Pons (tissue), 1 donor: ENCODE measurements at regions not wholly inside any gene's neighbourhood (a gene's known extent, or its start where the extent isn't known, plus 50 kb on each side); places are given as distances from the start of the nearest gene placed in this dataset.
"Not testable (repeated sequence)": the region's sequence is repeated elsewhere in the genome, so short reads cannot be mapped to it uniquely, and the experiment has no call there.

Experiments used
- DNase-seq: peaks from one replicate; pipeline ENCODE4 v3.0.0-alpha.2; 2016; ENCODE audit warnings: low spot score

DNA sequence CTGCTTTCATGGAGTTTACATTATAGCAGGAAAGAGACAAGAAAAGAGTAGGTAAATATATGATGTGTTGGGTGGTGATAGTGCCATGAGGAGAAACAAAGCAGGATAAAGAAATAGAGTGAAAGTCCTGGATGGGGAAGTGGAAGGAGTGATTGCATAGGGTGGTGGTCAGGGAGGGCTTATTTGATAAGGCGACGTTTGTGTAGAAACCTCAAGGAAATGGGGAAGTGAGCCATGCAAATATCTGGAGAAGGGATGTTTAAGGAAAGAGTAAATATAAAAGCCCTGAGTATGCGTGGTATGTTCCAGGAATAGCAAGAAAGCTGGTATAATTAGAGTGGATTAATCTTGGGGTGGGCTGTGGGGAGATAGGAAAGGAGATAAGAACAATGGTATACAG, 134.7 kb upstream of the SV2C start:
- no peak for DNase-seq

DNA sequence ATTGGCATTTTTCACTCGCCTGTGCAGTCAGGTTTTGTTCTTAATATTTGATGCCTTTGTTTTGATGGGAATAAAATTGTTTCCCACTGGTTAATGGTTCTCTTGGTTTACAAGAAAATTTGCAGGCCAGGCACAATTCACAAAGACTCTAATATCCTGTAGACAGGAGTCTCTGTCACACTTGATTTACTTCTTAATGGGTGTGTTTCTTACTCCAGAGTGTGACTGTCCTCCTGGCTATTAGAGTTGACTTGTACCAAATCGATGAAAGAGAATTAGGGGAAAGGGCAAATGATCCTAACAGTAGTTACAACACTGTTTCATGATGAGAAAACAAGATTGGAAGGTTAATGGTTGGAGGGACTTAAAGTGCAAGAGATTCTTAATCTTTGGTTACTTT, 142.8 kb upstream of the SV2C start:
- no peak for DNase-seq

DNA sequence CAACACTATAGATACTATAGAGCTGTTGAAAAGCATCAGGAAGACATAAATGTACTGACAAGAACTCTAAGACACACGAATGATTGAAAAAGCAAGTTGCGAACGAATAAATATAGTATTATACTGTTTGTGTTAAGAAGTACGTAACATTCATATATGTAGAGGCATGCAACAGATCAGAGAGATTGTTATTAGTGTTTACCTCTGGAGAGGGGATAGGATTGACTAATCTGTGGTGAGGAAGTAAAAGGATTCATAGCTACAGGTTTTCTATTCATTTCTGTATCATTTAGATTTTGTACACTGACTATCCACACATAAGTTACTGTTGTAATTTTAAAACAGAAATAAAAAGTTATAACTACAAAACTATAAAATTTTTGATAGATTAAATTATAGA, 147.6 kb upstream of the SV2C start:
- no peak for DNase-seq

DNA sequence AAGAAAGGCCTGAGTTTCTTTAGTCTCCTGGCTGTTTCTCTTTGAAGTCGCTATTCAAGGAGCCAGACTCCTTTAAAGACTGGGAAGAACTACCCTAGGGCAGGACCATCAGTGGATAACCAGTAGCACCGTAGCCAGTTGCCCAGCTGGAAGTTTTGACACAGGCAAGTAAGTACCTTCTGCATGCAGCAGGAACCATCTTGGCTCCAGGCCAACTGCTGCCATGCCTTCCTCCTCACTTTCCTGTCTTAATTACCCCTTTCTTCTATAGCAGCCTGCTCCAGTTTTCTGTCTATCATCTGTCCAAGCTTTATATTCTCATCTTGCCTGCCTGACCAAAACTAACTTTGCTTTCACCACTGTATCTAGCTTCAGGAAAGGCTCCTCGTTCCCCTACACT, 149.7 kb upstream of the SV2C start:
- no peak for DNase-seq

DNA sequence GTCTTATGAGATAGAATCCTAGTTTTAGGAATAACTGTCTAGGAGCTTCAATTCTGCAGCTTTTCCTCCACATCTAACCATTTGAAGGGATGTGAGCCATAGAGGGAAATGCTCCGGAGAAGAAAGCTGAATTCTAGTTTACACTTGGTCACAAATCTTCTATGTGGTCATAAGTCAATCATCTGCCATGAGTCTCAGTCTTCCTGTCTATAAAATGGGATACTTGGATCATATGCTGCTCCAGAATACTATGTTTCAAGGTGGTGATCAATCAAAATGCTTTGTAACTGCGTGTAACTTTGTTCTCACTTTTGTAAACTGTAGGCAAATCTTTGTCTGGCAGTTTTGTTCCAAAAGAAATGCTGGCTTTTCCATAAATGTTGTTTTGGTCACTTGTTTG, 152.0 kb upstream of the SV2C start:
- DNase-seq, result no peak

DNA sequence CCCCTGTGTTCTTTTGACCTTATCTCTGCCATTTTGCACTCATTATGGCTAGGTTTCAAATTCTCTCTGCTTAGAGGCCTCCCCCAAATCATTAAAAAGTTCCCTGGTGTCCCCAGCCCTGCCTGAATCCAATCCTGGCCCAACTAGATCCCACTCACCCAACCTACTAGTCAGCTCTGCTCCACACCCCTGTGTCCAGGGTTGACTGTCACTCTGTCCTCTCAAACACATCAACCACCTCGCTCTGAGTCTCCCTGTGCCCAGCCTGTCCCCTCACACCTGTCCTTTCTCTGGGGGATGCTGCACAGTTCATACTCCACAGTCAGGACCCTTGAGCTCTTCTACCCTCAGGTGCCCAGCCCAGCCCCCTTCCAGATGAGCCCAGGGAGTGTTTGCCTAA, 154.2 kb upstream of the SV2C start:
- DNase-seq, result no peak

DNA sequence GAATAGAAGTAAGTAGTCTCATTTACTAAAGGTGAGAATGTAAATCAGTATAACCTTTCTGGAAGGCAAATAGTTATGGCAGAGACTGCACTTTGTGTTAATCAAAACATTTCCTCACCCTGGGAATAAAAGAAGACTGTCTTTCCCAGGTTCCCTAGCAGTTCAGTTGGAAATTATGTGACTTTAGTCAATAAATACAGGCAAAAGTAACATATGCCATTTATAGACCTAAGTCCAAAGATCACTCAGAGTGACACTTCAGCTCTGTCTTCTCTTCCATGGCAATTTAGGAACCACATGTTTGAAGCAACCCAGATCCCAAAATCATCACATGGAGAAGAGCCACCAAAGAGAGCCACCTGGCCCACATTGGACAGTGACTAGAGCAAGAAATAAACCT, 160.7 kb upstream of the SV2C start:
- DNase-seq, result no peak

DNA sequence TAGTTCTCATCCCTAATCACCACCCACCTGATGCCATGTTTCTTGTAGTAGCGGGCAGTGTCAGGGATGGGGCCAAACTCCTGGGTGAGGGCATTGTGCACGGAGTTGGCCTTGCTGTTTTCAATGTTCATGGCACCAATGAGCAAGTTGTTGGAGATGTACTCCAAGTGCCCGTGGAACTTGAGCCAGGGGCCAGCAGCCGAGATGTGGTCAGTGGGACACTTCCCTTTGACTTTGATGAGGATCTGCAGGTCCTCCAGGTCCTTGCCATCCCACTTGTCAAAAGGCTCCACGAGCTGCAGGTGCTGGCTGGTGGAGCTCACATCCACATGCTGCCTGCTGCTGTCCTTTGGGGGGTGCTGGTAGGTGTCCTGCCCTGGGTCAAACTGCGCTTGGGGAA, 162.2 kb upstream of the SV2C start:
- DNase-seq, result no peak

DNA sequence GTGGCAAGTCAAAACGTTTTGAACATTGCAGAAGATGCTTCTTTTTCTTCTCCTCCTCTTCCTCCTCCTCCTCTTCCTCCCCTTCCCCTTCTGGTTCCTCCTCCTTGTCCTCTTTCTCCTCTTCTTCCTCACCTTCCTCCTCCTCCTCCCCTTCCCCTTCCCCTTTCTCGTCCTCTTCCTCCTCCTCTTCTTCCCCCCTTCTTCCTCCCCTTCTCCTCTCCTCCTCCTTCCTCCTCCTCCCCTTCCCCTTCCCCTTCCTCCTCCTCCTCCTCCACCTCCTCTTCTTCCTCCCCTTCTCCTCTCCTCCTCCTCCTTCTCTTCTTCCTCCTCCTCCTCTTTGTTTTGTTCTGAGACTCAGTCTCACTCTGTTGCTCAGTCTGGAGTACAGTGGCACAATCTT, 167.0 kb upstream of the SV2C start:
- no peak for DNase-seq

DNA sequence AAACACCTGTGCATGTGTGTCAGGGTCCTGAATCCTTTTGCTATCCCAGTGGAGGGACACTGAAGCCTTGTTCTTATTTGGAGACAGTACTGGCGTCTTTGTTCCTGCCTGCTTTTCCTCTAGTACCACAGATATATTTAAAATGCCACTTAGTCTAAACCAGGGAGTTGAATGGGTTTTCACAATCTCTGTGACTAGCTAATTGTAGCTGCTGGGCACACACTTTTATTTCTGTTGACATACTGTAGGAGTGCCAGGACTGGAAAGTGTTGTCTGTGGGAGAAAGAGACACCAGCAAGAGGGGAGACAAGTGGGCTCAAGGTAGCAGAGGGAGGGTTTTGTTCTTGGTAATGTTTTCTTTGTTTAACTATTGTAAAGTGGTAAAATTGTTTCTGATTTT, 174.0 kb upstream of the SV2C start:
- DNase-seq, result no peak

DNA sequence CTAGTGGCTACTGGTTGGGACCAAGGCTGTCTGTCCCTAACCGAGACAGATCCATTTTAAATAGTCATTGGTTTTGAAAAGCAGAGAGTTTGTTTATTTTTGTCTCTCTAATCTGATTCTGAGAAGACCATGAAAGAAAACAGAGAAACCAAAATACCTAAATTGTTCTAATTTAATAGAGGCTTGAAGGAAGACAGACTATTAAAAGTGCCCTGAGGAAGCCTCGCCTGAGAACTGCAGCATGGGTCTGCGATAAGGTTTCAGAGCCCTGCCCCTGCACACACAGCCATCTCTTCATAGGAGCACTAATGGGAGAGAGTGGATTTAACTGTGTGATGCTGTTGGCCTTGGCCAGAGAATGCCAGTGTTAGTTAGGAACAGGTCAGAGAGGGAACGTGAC, 175.5 kb upstream of the SV2C start:
- no peak for DNase-seq

DNA sequence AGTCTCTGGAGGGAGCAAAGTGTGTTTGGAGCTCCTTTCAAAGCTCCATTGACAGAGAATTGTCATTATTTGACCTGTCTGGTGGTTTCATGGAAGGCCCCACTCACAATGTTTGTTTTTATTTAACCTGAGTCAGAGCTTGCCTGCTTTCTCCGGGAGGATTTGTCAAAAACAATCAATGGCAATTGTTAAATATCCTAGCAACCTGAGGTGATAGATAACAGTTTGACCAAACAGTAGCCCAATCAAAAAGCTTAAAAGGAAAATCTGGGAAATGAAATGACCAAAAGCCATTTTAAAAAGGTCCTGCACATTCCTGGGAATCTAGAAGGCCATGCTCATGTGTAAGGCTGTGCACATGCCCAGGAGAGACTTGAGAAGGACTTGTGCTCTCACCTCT, 177.2 kb upstream of the POC5 start:
- DNase-seq, result no peak

DNA sequence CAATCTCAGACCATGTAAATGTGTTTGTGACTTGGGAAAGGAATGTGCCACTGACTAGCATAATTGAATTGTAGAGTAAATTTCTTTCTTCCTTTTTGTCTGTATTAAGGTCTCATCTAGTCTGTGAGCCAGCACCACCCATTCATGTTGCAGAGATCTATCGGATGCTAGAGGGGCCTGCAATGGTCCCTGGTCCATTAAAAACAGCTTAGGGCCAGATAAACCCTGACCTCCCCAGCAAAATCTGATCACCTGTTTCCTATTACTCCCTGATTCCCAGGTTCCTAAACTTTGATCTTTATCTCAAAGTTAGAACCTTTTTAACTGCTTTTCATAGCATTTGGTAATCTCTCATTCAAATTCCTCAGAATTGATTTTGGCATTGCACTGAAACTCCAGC, 174.5 kb upstream of the POC5 start:
- DNase-seq, result no peak

DNA sequence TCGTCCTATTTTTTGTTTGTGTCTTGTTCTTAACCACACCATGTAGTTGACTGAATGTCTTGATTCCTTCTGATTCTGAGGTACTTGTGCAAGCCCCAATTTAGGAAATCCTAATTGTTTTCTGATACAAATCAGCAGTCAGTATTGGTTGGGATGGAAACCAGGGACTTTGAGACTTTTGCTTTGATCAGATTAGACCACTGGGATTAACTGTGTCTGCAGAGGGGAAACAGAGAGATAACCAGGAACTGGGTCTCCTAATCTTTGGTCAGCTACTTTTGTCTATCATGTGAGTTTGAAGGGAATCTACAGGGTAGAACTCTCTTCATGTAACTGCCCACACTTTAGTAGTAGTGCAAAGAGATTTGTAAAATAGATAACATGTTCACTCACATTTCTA, 173.8 kb upstream of the POC5 start:
- DNase-seq, result no peak

DNA sequence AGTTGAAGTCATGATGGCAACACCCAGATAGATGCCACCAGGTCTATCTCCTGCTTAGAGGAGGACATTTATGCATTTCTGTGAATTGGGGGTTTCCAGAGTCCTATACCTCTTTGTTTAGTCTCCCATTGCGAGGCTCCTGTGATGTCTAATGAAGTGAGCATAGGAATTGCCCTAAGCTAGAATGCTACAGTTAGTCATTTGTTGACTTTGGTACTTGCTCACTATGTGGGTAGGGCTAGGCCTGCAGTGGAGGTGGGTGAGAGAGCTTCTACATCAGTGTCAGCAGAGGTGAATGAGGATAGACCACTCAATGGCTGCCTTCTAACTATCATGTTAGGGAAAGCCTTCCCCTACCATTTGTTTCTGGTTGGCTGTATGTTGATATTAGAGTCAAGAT, 173.3 kb upstream of the POC5 start:
- no peak for DNase-seq

DNA sequence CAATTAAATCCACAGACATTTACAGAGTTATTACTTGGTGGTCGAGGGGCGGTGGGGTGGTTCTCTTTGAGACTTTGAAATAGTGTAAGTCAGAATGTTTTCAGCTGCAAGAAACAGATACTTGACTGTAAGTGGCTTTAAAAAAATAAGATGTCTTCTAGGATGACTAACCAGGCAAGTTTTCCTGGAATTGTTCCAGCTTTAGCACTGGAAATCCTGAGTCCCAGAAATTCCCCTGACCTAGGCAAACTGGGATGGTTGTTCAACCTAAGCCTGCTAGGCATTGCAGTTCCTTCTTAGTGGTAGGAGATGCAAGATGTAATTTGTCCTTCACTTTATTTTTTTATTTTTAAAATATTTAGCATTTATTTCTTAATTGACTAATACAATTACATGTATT, 169.5 kb upstream of the POC5 start:
- DNase-seq, result no peak

DNA sequence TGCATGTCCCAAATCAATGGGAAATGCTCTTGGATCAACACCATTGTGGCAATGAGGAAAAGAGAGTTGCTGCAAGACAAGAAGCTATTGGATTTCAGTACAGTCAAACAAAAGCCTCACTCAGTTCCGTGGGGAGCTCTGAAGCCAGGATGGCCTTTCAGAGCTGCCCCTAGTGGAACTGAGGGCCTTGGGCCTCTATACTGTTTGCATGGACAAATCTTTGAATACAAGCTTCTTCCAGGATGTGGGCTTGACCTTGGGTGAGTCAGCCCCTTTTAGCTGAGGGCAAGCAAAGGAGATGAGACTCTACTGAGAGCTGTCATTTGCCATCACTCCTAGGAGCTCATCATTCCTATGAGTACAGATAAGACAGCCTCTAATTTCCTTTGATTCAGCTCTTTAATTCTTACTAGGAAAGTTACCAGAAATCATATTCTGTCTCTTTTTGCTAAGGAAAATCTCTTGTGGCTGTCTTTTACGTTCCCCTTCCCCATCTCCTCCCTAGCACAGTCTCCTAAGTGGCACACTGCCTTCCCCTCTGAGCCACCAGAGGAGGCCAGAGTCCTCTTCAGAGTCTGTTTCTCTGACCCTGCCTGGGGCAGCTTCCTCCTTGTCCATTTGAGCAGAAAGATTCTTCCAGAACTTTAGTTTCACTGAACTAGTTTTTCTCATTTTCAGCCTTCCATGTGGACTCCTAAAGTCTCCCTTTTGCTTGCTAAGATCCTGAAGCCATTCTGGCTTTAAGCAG, 168.8 kb upstream of the POC5 start:
- peak; percentile 32 for DNase-seq

DNA sequence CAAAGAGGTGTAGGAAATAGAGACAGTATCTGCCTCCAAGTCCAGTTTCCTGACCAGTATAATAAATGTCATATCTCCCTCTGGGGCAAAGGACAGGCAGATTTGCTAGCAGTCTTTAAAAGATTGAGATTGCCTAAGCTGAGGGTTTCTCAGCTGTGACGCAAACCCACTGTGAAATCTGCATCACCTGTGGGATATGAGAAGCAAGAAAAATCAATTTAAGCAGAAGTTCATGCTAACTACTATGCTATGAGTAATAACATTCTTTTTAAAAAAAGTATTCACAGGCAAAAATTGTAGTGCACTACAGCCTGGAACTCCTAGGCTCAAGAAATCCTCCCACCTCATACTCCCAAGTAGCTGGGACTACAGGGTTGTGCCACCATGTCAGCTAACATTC, 168.1 kb upstream of the POC5 start:
- no peak for DNase-seq

DNA sequence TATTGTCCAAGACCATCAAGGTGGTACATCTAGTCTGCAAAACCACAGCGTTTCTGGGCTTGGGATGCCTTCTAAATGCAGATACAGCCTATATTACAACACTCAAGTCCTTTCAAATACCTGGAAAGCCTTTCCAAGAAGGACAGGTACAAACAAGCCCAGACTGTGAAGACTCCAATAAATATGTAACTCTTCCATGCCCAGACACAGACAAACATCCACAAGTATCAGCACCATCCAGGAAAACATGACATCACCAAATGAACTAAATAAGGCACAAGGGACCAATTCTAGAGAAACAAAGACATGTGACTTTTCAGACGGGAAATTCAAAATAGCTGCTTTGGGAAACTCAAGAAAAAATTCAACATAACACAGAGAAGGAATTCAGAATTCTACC, 152.7 kb upstream of the POC5 start:
- DNase-seq, result no peak

DNA sequence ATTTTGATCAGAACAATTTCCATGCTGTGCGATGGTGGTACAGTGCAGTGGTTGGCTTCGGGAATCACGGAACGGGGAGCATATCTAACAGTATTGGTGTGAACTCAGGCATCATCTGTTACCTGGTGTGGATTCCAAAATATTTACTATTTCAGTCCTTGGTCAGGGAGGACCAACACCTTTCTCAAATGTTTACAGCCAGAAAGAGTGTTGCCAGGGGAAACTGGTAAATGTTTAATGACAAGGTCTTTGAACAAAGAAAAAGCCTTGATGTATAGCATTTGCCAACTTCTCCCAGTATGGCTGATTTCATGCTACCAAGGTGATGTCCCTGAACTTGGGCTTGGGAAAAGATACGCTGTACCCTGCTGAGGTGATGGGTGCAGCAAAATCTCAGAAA, 145.6 kb upstream of the POC5 start:
- no peak for DNase-seq

DNA sequence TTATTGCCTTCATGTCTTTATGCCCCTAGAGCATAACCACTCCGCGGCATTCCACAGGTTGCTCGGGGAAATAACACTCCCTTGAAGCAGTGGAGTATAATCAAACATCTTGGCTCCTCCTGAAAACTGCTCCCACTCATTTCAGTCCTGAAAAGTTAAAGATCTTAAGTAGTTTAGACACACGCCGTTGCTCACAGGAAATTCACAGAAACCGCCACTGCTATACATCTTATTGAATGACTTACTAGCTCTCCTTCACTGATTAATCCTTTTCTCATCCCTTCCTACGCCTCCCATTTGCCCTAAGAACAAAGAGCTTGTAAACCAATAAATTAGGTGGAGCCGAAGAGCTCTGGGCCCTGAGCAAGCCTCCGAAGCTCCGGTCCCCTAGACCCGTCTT, 142.4 kb upstream of the POC5 start:
- not testable (repeated sequence) for DNase-seq

DNA sequence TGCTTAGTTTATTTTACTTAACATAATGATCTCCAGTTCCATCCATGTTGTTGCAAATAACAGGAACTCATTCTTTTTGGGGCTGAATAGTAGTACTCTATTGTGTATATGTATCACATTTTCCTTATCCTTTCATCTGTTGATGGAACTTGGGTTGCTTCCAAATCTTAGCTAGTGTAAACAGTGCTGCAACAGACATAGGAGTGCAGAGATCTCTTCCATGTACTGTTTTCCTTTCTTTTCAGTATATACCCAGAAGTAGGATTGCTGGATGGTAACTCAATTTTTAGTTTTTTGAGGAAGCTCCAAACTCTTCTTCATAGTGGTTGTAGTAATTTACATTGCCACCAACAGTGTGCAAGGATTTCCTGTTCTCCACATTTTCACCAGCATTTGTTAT, 138.8 kb upstream of the POC5 start:
- no peak for DNase-seq

DNA sequence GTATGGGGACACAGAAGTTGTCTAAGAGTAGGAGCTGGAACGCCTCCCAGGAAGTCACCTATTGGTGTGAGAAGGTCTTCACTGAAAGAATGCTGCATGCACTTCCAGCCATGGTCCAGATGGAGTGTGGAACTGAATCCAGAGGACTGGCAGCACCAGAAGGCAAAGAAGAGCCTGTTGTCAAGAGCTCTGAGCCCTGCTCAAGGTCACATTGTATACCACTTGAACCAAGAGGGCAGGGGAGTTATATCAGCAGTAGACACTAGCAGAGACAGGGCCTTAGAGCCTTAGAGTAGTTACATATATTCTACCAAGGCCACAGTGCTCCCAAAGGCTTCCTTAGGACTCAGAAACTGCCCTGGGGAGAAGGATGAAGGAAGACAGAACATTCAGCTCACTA, 130.8 kb upstream of the POC5 start:
- DNase-seq, result no peak

DNA sequence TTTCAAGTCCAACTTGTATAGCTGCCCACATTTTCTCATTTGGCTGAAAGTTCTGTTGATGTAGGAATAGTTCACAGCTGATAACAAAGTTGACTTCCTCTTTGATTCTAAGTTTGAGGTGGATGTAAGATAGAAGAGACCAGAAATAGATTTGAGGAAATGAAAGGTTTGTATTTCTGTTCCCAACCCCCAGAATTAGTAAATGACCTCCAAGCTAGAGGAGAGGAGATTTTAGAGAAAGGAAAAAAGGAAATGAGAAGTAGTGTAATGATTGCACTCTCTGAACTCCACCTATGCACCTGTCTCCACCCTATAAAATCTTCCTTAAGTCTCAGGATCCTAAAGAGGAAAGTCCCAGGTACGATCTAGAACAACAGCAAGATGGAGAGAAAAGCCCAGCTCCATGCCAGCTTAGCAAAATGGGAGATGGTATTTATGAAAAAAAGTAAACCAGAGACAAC, 130.4 kb upstream of the POC5 start:
- peak; percentile 10 for DNase-seq

DNA sequence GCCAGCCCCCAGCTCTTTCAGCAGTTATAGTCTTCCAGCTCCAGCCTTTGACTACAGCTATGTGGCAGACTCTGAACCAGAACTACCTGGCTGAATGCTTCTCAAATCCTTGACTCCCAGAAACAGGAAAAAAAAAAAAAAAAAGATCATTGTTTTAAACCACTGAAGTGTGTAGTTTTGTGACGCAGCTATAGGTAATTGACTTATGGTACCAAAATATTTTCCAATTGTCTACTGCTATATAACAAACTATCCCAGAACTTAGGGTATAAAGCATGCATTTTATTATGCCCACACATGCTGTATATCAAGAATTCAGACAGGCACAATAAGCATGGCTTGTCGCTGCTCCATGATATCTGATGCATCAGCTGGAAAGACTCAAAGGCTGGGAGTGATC, 127.1 kb upstream of the POC5 start:
- no peak for DNase-seq
